Inflammatory macrophage treated with lipopolysaccharide for 4 hours (primary cell): ENCODE measurements at regions not wholly inside any gene's neighbourhood (a gene's known extent, or its start where the extent isn't known, plus 50 kb on each side); places are given as distances from the start of the nearest gene placed in this dataset.
"Not testable (repeated sequence)": the region's sequence is repeated elsewhere in the genome, so short reads cannot be mapped to it uniquely, and the experiment has no call there.

Source experiments
- DNase-seq: peaks from one replicate; pipeline ENCODE4 v3.0.0-alpha.2; 2020

- no peak for DNase-seq
Observed at GRCh38 chr11:33455867-33456463, 198.8 kb downstream of the HIPK3 start.

- no peak for DNase-seq
Observed at GRCh38 chr11:33454264-33454663, 197.1 kb downstream of the HIPK3 start.

GRCh38 chr11:33452836-33453624, 195.8 kb downstream of the HIPK3 start:
- DNase-seq = no peak

DNA sequence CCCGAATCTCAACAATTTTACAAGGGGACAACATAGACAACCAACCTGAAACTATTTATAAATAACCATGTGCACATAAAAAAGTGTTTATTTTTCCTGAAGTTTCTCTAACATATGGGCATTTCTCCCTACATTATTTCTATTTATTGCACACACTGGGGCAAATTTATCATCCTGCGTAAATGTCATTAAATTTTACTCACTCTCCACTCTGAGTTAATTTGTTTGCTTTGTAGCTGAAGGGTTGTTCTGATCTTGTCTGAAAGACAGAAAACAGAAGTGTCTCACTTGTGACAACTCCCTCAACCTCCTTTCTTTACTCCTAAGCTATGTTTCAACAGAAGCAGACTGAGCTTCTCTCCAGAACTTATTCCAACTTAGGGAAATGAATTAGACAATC, 194.2 kb downstream of the HIPK3 start:
- no peak for DNase-seq

GRCh38 chr11:33449798-33450197, 192.6 kb downstream of the HIPK3 start:
- no peak for DNase-seq

DNA sequence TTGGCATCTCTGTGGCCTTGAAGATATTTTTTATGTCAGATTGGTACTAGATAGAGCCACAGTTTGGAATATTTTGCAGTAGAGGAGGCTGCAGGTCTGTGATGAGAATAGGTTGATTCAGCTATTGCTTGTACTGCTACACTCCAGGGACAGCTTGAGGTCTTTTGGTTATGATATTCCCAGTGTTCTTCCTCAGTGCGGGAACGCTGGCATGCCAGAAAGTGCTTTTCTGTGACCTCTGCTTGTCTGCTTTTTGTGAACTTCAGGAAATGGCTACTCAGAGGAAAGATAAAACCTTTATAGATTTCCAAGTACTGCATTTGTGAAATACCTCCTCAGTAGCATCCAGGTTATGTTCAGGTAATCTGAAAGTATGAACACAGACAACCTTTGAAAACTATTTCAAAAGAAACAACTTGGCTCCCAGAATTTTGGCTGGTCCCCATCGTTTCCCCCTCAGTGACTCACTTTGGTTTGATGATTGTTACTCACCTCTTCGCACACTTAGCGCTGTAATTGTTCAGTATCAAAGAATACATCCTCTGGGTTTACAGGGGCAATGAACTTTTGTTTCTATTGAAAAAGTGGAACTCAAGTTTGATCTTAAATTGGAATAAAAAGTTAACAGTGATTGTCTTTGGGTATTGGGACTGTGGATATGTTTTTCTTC, 191.4 kb downstream of the HIPK3 start:
- no peak for DNase-seq

GRCh38 chr11:33445761-33446161, 188.6 kb downstream of the HIPK3 start:
- no peak for DNase-seq

DNA sequence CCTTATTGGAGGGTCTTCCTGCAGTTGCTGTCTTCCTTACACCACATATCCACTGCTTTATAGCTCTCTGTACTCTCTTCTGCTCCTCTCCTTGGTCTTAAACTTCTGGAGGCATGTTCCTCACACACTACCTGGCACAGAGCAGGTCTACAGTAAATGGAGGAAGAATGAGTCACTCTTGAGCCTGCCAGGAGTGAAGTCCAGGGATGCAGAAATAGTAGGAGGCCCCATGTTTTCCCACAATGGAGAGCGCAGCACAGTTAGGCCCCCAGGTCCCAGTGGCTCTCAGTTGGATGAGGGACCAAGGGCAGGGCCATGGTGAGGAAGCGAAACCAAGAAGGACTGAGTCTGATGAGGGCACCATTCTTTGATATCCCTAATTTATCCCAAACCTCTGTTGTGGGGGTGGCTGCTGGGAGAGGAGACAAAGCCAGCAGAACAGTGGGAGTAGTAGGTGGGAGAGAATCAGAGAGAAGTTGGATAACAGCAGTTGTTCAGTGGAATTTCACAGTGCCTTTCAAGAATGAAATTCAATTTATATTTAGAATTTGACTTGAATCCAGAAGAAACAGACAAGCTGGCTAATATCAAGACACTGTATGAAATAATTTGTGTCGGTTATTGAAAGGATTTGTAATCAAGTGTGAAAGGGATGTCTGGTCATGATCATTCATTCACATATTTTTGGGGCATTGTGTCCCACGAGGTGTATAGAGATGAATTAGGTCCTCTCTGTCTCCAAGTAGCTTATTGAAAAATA, 187.8 kb downstream of the HIPK3 start:
- DNase-seq = no peak

GRCh38 chr11:33443684-33444083, 186.5 kb downstream of the HIPK3 start:
- no peak for DNase-seq

- no peak for DNase-seq
Observed at GRCh38 chr11:33438301-33438700, 181.1 kb downstream of the HIPK3 start.

- no peak for DNase-seq
Observed at GRCh38 chr11:33437529-33437928, 180.3 kb downstream of the HIPK3 start.

GRCh38 chr11:33435216-33435615, 178.0 kb downstream of the HIPK3 start:
- DNase-seq = no peak

DNA sequence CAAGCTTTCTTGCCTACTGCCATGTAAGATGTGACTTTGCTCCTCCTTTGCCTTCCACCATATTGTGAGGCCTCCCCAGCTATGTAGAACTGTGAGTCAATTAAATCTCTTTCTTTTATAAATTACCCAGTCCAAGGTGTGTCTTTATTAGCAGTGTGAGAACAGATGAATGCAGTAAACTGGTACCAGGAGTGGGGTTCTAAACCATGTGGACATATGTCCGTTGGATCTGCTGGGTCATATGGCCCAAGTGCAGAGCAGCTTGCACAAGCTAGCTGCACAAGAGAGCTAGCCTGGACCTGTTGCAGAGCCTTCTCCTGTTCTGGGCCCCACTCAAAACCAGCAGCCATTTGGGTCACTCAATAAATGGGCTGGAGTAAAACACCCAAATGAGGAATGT, 177.1 kb downstream of the HIPK3 start:
- no peak for DNase-seq

DNA sequence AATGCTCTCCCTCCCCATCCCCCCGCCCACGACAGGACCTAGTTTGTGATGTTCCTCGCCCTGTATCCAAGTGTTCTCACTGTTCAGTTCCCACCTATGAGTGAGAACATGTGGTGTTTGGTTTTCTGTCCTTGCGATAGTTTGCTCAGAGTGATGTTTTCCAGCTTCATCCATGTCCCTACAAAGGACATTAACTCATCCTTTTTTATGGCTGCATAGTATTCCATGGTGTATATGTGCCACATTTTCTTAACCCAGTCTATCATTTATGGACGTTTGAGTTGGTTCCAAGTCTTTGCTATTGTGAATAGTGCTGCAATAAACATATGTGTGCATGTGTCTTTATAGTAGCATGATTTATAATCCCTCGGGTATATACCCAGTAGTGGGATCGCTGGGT, 171.3 kb downstream of the HIPK3 start:
- not testable (repeated sequence) for DNase-seq

- no peak for DNase-seq
Observed at GRCh38 chr11:33420959-33421566, 163.9 kb downstream of the HIPK3 start.

DNA sequence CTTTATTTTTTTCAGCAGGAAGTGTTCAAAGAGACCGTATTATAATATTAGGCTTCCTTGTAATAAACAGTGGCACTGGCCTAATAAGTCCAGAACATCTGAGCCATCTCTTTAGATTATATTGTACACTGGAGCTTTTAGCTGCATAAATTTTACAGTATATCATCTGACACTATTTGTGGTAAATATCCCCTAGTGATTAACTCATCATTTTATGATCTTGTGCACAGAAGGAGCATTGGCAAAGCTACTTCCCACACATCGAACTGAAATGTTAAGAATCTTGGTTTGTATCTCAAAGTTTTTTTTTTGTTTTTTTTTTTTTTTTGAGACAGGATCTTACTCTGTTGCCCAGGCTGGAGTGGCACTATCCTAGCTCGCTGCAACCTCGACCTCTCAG, 162.7 kb downstream of the HIPK3 start:
- no peak for DNase-seq

DNA sequence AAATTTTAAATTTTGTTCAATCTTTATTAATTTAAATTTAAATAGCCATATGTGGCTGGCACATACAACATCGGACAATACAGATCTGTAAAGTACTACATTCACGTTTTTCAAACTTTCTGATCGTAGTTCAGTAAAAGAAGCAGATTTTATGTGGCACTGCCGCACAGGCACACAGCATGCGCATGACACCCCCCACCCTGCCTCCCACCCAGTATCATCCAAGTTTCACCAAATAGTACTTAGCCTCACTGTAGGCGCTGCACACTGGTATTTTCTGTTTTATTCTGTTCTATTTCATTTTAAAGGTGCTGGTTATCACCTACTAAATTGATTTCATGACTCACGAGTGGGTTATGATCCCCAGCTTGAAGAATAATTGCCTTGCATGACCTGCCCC, 159.9 kb downstream of the HIPK3 start:
- no peak for DNase-seq

DNA sequence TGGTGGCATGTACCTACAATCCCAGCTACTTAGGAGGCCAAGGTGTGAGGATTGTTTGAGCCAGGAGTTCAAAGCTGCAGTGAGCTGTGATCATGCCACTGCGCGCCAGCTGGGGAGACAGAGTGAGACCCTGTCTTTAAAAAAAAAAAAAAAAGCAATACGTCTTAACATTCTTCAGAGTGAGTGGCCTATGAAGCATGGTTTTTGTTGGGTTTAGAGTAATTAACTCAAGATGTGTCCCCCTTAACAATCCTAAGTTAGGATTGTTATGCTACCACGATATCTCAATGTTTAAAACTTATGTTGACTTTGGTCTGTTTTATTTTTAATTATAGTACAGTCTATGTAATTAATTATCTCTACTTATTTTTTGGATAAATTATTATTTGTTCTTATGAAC, 156.1 kb downstream of the HIPK3 start:
- DNase-seq = no peak

- no peak for DNase-seq
Observed at GRCh38 chr11:33412241-33412640, 155.1 kb downstream of the HIPK3 start.

- DNase-seq = no peak
Observed at GRCh38 chr11:33411751-33412150, 154.6 kb downstream of the HIPK3 start.

DNA sequence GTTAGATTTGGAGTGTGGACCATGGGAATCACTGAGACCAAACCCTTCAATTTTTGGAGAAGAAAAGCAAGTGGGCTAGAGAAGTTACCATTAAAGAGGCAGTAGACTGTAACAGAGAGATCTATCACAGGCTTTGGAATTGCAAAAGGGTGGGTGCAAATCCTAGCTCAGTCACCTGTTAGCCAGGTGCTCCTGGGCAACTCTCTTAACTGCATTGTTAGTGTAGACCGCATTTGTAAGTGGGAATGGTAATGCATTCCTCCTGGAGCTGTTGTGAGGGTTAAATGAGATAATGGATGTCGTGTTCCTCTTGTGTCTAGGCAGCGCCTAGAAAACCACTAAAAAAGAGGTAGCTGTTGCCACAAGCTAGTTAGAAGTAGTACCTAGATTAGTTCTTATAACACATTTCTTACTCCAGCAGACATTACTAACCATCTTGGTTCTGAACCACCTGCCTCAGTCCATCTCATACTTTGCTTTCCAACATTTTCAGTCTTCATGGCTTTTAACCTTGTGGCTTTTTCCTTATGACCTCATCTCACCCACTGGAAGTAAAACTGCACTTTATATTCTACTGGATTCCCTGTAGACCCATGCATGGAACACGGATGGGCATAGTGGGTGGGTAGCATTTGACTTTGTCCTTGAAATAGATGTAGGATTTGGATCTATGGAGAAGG, 153.0 kb downstream of the HIPK3 start:
- DNase-seq = no peak
